ENCODE measurements at regions not wholly inside any gene's neighbourhood (a gene's known extent, or its start where the extent isn't known, plus 50 kb on each side); places are given as distances from the start of the nearest gene placed in this dataset.
"Not testable (repeated sequence)": the region's sequence is repeated elsewhere in the genome, so short reads cannot be mapped to it uniquely, and the experiment has no call there.

DNA sequence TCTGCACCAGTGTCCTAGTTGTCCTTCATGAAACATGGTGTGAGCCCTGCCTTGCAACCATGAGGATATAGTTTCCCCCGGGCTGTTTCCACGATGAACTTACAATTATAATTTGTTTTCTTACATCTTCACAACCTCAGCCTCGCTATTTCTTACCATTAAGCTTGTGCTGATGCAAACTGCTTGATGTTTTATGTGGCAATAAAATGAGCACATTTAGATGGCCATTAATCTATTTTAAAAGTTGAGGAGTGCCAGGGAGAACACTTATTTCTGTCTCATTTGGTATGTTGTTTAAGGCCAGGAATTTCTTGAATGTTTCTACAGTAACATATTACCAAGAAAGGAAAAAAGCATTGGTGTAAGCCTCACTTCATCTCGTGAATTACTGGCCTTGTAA is 214.5 kb upstream of the SLC8A1 start:
- DNase-seq (ENCODE audit: extremely low read depth, low read depth) = no peak
- TF ChIP-seq, protein P1, sequence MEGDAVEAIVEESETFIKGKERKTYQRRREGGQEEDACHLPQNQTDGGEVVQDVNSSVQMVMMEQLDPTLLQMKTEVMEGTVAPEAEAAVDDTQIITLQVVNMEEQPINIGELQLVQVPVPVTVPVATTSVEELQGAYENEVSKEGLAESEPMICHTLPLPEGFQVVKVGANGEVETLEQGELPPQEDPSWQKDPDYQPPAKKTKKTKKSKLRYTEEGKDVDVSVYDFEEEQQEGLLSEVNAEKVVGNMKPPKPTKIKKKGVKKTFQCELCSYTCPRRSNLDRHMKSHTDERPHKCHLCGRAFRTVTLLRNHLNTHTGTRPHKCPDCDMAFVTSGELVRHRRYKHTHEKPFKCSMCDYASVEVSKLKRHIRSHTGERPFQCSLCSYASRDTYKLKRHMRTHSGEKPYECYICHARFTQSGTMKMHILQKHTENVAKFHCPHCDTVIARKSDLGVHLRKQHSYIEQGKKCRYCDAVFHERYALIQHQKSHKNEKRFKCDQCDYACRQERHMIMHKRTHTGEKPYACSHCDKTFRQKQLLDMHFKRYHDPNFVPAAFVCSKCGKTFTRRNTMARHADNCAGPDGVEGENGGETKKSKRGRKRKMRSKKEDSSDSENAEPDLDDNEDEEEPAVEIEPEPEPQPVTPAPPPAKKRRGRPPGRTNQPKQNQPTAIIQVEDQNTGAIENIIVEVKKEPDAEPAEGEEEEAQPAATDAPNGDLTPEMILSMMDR (IDR thresholded peaks at IDR 0.05; ENCODE audit: low read depth, low read length) = no peak

DNA sequence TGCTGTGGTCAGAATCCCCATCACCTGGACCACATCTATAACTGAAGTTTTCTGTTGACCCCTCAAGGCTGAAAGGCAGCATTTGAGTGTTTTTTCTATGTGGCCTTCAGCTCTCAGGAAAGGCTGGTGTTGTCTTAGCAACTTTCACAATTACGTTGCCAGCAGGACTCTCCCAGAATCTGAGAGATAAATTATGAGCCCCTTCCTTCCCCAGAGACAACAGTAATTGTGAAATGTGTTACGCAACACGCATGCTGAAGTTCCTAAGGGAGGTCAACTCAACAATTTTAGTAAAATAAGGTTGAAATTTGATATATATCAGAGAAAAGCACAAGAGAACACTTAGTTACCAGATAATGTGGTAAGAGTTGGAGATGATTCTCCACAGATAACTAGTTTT is 216.5 kb upstream of the SLC8A1 start:
- no peak for DNase-seq (ENCODE audit: extremely low read depth, low read depth)
- TF ChIP-seq, protein P1 (IDR thresholded peaks at IDR 0.05; ENCODE audit: low read depth, low read length) = no peak

DNA sequence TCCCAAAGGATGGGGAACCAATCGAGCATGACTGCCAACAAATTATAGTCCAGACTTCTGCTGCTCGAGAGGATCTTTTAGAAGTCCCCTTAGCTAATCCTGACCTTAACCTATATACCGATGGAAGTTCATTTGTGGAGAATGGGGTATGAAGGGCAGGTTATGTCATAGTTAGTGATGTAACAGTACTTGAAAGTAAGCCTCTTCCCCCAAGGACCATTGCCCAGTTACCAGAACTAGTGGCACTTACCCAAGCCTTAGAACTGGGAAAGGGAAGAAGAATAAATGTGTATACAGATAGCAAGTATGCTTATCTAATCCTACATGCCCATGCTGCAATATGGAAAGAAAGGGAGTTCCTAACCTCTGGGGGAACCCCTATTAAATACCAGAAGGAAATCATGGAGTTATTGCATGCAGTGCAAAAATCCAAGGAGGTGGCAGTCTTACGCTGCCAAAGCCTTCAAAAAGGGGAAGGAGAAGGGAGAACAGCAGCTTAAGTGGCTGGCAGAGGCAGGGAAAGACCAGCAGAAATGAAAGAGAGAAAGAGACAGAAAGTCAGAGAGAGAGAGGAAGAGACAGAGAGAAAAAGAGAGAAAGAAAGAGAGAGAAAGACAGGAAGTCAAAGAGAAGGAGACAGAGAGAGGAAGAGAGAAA is 224.4 kb upstream of the SLC8A1 start:
- not testable (repeated sequence) for DNase-seq (ENCODE audit: extremely low read depth, low read depth)

DNA sequence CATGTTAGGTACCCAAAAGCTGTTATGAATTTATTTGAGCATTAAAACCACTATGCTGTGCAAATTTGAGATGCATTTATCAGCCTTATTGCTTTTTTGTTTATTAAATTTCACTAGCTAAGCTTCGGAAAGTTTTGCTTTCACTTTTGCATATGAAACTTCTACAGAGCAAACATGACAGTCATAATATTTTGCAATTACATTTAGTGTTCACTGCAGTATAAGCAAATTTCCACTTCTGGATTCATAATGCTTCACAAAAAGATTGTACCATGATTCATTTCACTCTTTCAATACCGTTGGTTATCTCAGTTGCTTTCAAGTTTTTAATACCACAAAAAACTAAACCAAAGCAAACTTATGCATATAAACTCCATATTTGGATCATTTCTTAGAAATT is 228.7 kb upstream of the SLC8A1 start:
- TF ChIP-seq, protein P1 (IDR thresholded peaks at IDR 0.05; ENCODE audit: low read depth, low read length) = no peak
- no peak for DNase-seq (ENCODE audit: extremely low read depth, low read depth)

DNA sequence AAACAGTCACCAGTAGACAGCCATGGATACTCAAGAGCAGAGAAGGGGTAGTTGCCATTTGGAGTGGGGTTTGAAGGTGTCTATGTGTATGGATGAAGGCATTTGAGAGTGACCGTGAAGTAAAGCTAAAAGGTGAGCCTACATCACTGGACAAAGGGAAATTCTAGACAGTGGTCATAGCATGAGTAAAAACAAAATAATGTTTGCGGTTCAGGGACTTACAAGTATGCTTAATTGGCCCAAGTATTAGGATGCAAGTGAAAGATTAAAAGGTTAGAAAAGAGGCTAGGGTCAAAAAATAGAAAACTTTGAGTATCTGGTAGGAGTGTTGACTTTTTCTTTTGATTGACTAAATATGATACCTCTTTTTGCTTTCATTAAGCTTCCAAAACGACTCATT is 238.1 kb upstream of the SLC8A1 start:
- no peak for DNase-seq (ENCODE audit: extremely low read depth, low read depth)
- TF ChIP-seq, protein P1 (IDR thresholded peaks at IDR 0.05; ENCODE audit: low read depth, low read length) = no peak

DNA sequence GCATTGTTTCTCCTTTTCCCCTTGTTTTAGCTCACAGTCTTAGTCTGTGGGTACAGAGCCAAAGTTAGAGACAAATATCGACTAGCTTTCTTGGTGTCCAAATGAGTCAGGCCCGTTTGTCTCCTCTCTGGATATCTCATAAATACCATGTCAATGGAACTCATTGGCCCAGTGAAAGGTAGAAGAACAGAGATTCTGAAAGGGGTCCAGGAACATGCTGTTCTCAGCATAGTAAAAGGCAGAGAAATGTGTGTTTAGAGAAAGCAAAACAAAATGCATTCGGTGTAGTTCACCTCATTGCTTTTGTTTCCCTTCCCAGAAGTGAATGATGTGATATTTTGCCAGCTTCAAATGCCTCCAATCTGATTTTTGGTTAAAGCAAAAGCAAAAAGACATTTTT is 238.6 kb upstream of the SLC8A1 start:
- TF ChIP-seq, protein P1 (IDR thresholded peaks at IDR 0.05; ENCODE audit: low read depth, low read length) = no peak
- DNase-seq (ENCODE audit: extremely low read depth, low read depth) = no peak

DNA sequence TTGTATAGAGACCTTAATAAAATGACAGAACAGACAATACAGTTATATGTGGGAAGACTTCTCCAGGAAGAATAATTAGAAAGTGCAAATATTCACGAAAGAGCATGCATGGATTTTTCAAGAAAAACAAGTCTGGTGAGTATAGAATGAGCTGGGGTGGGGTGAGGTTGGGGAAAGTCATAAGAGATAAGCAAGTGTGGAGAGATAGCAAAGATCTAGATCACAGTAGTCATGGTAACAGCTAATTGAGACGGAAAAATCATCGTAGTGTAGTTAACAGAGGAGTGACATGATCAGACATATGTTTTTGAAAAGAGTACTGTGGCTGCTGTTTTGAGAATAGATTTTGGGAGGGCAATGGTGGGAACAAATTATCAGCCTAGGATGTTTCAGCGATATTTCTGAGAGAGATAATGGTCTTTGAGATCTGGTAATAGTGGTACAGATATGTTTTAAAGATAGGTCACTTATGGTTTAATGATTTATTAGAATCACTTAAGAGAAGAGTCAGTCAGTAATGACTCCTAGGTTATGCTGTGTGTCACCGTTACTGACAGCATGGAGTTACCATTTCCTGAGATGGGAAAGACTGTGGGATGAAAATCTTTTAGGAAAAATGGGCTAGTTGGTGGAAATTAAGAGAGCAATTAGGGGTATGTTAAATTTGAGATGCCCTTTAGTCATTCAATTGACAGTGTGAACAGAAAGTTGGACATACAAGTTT is 248.5 kb upstream of the SLC8A1 start:
- TF ChIP-seq, protein P1 (IDR thresholded peaks at IDR 0.05; ENCODE audit: low read depth, low read length) = no peak
- DNase-seq (ENCODE audit: extremely low read depth, low read depth) = no peak

DNA sequence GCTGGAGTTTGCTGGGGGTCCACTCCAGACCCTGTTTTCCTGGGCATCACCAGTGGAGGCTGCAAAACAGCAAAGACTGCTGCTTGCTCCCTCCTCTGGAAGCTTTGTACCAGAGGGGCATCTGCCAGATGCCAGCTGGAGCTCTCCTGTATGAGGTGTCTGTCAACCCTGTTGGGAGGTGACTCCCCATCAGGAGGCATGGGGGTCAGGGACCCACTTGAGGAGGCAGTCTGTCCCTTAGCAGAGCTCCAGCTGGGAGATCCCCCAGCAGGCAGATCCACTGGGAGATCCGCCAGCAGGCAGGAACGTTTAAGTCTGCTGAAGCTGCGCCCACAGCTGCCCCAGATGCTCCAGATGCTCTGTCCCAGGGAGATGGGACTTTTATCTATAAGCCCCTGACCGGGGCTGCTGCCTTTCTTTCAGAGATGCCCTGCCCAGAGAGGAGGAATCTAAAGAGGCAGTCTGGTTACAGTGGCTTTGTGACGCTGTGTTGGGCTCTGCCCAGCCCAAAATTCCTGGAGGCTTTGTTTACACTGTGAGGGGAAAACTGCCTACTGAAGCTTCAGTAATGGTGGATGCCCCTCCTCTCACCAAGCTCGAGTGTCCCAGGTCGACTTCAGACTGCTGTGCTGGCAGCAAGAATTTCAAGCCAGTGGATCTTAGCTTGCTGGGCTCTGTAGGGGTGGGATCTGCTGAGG is 260.5 kb upstream of the SLC8A1 start:
- DNase-seq (ENCODE audit: extremely low read depth, low read depth) = not testable (repeated sequence)

Measured in AG09319 (cell line).